DMS 273 treated with DMSO at 0.1 percent for 48 hours (cell line): ENCODE measurements at regions not wholly inside any gene's neighbourhood (a gene's known extent, or its start where the extent isn't known, plus 50 kb on each side); places are given as distances from the start of the nearest gene placed in this dataset.

Experiments
- DNase-seq: peaks from one replicate; lab custom pipeline; 2025; lab: John Stamatoyannopoulos, UW

- no peak for DNase-seq
These were observed 343.7 kb downstream of the MID1IP1 start for GRCh38 chrX:39144956-39145355.

- DNase-seq: no peak
These were observed 344.6 kb downstream of the MID1IP1 start for GRCh38 chrX:39145859-39146258.

- peak; percentile 30 for DNase-seq
These were observed 348.5 kb downstream of the MID1IP1 start for GRCh38 chrX:39149761-39150160.

GRCh38 chrX:39150220-39150619 lies 349.0 kb downstream of the MID1IP1 start:
- no peak for DNase-seq

GRCh38 chrX:39150621-39151020 lies 349.4 kb downstream of the MID1IP1 start:
- DNase-seq: no peak

- DNase-seq: peak; percentile 22
These were observed 350.9 kb downstream of the MID1IP1 start for GRCh38 chrX:39152106-39152649.

GRCh38 chrX:39156051-39156450 lies 354.8 kb downstream of the MID1IP1 start:
- no peak for DNase-seq

- no peak for DNase-seq
These were observed 355.7 kb downstream of the MID1IP1 start for GRCh38 chrX:39157006-39157405.

GRCh38 chrX:39157796-39158195 lies 356.5 kb downstream of the MID1IP1 start:
- no peak for DNase-seq

- peak; percentile 63 for DNase-seq
These were observed 357.8 kb downstream of the MID1IP1 start for GRCh38 chrX:39158801-39159657.

GRCh38 chrX:39159921-39160507 lies 358.8 kb downstream of the MID1IP1 start:
- no peak for DNase-seq

GRCh38 chrX:39161611-39162255 lies 360.5 kb downstream of the MID1IP1 start:
- no peak for DNase-seq

- DNase-seq: no peak
These were observed 361.1 kb downstream of the MID1IP1 start for GRCh38 chrX:39162322-39162735.

- no peak for DNase-seq
These were observed 362.4 kb downstream of the MID1IP1 start for GRCh38 chrX:39163581-39164126.

GRCh38 chrX:39164212-39164611 lies 363.0 kb downstream of the MID1IP1 start:
- DNase-seq: no peak

- no peak for DNase-seq
These were observed 363.9 kb downstream of the MID1IP1 start for GRCh38 chrX:39165185-39165584.

GRCh38 chrX:39165773-39166172 lies 364.5 kb downstream of the MID1IP1 start:
- DNase-seq: no peak

GRCh38 chrX:39167791-39168190 lies 366.5 kb downstream of the MID1IP1 start:
- no peak for DNase-seq

- DNase-seq: no peak
These were observed 367.4 kb downstream of the MID1IP1 start for GRCh38 chrX:39168609-39169008.

GRCh38 chrX:39169976-39170375 lies 368.7 kb downstream of the MID1IP1 start:
- no peak for DNase-seq

GRCh38 chrX:39170464-39170863 lies 369.2 kb downstream of the MID1IP1 start:
- DNase-seq: no peak

- DNase-seq: no peak
These were observed 370.4 kb downstream of the MID1IP1 start for GRCh38 chrX:39171686-39172085.
